ENCODE measurements at regions not wholly inside any gene's neighbourhood (a gene's known extent, or its start where the extent isn't known, plus 50 kb on each side); places are given as distances from the start of the nearest gene placed in this dataset.

- DNase-seq (ENCODE audit: low read depth): no peak
- TF ChIP-seq, protein P1, sequence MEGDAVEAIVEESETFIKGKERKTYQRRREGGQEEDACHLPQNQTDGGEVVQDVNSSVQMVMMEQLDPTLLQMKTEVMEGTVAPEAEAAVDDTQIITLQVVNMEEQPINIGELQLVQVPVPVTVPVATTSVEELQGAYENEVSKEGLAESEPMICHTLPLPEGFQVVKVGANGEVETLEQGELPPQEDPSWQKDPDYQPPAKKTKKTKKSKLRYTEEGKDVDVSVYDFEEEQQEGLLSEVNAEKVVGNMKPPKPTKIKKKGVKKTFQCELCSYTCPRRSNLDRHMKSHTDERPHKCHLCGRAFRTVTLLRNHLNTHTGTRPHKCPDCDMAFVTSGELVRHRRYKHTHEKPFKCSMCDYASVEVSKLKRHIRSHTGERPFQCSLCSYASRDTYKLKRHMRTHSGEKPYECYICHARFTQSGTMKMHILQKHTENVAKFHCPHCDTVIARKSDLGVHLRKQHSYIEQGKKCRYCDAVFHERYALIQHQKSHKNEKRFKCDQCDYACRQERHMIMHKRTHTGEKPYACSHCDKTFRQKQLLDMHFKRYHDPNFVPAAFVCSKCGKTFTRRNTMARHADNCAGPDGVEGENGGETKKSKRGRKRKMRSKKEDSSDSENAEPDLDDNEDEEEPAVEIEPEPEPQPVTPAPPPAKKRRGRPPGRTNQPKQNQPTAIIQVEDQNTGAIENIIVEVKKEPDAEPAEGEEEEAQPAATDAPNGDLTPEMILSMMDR (IDR thresholded peaks at IDR 0.05; ENCODE audit: low read depth, low read length, missing control alignments): no peak
- H3K4me3 ChIP-seq (ENCODE audit: low read depth, low read length): no peak overlapping the region
These were observed 984.3 kb upstream of the TYRP1 start for GRCh38 chr9:11708899-11709298.

DNA sequence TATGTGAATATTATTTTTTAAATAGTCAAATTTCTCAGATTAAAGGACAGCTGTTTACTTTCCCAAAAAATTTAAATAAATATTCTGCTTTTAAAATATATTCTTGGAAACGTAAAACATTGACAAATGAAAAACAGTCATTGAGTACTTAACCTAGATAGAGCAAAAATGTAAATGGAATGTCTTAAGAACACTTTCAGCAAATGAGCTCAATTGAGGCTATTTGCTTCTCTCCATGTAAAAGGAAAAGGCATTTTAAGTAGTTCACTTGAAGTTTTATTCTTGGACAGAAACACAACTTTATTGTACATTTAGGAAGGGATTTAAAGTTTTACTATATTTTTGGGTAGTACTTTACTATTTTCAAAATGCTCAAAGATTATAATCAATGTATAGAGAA, 983.6 kb upstream of the TYRP1 start:
- H3K4me3 ChIP-seq (ENCODE audit: low read depth, low read length): no peak overlapping the region
- no peak for DNase-seq (ENCODE audit: low read depth)
- TF ChIP-seq, protein P1 (IDR thresholded peaks at IDR 0.05; ENCODE audit: low read depth, low read length, missing control alignments): no peak

- TF ChIP-seq, protein P1 (IDR thresholded peaks at IDR 0.05; ENCODE audit: low read depth, low read length, missing control alignments): no peak
- H3K4me3 ChIP-seq (ENCODE audit: low read depth, low read length): no peak overlapping the region
- DNase-seq (ENCODE audit: low read depth): no peak
These were observed 980.1 kb upstream of the TYRP1 start for GRCh38 chr9:11713077-11713476.

- TF ChIP-seq, protein P1 (IDR thresholded peaks at IDR 0.05; ENCODE audit: low read depth, low read length, missing control alignments): no peak
- H3K4me3 ChIP-seq (ENCODE audit: low read depth, low read length): no peak overlapping the region
- DNase-seq (ENCODE audit: low read depth): no peak
These were observed 970.2 kb upstream of the TYRP1 start for GRCh38 chr9:11722957-11723356.

- no peak for DNase-seq (ENCODE audit: low read depth)
- TF ChIP-seq, protein P1 (IDR thresholded peaks at IDR 0.05; ENCODE audit: low read depth, low read length, missing control alignments): no peak
These were observed 966.5 kb upstream of the TYRP1 start for GRCh38 chr9:11726659-11727058.

DNA sequence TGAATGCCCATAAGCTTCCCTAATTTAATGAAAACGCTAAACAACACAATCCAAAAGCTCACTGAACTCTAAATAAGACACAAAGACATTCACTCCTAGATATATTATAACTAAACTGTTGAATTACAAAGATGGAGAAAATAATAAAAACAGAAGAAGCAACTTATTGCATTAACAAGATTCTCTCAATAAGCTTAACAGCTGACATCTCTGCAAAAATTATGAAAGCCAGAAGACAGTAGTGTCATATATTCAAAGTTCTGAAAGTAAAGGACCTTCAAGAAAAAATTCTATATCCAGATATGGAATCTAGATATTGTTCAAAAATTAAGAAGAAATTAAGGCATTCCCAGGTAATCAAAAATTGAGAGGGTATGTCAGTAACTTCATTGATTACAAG, 957.8 kb upstream of the TYRP1 start:
- no peak overlapping the region for H3K4me3 ChIP-seq (ENCODE audit: low read depth, low read length)
- DNase-seq (ENCODE audit: low read depth): no peak
- TF ChIP-seq, protein P1 (IDR thresholded peaks at IDR 0.05; ENCODE audit: low read depth, low read length, missing control alignments): no peak

More at GRCh38 chr9:11726659-11727058, 966.5 kb upstream of the TYRP1 start:
- no peak overlapping the region for H3K4me3 ChIP-seq (ENCODE audit: low read depth, low read length)

DNA sequence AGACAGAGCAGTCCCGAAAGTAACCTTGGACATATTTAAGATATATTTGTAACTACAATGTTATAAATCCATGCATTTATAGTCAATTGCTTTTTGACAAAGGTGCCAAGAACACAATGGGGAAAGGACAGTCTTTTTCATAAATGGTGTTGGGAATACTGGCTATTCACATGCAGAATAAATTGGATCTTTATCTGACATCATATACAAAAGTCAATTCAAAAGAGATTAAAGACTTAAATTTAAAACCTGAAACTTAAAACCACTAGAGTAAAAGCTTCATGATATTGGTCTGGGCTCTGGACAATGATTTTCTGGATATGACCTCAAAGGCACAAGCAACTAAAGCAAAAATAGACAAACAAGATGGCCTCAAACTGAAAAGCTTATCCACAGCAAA, 950.7 kb upstream of the TYRP1 start:
- TF ChIP-seq, protein P1 (IDR thresholded peaks at IDR 0.05; ENCODE audit: low read depth, low read length, missing control alignments): no peak
- no peak for DNase-seq (ENCODE audit: low read depth)
- H3K4me3 ChIP-seq (ENCODE audit: low read depth, low read length): no peak overlapping the region
